SU-DHL-6 (cell line): ENCODE measurements at regions not wholly inside any gene's neighbourhood (a gene's known extent, or its start where the extent isn't known, plus 50 kb on each side); places are given as distances from the start of the nearest gene placed in this dataset.

ENCODE experiments used
- EZH2phosphoT487 ChIP-seq: fragments of 200-600 bp; sonication (generic), shearing (Covaris generic); conservative IDR thresholded peaks from 2 replicates; pipeline ENCODE4 v1.6.1; 2018; ENCODE audit warnings: mild to moderate bottlenecking, antibody characterized with exemption, low read length, moderate library complexity, mixed read lengths
- TF ChIP-seq, protein P1 (sequence below): fragments of 200-600 bp; sonication (generic); IDR thresholded peaks from one replicate; pipeline ENCODE4 v1.5.1; 2017; ENCODE audit warnings: antibody characterized with exemption, mild to moderate bottlenecking, low read length, moderate library complexity; ENCODE audit not compliant: insufficient read depth, poor library complexity, severe bottlenecking

DNA sequence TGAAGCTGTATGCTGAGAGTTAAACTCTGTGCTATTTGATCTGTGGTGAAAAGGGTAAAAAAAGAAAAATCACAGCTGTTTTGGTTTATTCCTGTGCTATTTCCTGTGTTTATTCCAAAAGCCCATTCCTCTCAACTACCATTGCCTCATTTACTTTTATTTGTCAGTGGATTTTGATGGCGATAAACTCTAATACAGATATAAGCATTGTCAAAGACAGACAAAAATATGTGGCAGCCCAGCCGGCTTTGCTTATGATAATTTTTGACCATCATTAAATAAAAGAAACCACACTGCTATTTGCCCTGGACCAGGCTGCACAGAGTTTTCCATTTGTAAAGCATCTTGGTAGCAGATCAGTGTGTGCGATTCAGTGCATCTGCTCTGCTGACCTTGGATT is 473.6 kb upstream of the ASIC2 start:
- TF ChIP-seq, protein P1, sequence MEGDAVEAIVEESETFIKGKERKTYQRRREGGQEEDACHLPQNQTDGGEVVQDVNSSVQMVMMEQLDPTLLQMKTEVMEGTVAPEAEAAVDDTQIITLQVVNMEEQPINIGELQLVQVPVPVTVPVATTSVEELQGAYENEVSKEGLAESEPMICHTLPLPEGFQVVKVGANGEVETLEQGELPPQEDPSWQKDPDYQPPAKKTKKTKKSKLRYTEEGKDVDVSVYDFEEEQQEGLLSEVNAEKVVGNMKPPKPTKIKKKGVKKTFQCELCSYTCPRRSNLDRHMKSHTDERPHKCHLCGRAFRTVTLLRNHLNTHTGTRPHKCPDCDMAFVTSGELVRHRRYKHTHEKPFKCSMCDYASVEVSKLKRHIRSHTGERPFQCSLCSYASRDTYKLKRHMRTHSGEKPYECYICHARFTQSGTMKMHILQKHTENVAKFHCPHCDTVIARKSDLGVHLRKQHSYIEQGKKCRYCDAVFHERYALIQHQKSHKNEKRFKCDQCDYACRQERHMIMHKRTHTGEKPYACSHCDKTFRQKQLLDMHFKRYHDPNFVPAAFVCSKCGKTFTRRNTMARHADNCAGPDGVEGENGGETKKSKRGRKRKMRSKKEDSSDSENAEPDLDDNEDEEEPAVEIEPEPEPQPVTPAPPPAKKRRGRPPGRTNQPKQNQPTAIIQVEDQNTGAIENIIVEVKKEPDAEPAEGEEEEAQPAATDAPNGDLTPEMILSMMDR, result no peak
- no peak for TF ChIP-seq EZH2phosphoT487
